ENCODE measurements at regions not wholly inside any gene's neighbourhood (a gene's known extent, or its start where the extent isn't known, plus 50 kb on each side); places are given as distances from the start of the nearest gene placed in this dataset.

DNA sequence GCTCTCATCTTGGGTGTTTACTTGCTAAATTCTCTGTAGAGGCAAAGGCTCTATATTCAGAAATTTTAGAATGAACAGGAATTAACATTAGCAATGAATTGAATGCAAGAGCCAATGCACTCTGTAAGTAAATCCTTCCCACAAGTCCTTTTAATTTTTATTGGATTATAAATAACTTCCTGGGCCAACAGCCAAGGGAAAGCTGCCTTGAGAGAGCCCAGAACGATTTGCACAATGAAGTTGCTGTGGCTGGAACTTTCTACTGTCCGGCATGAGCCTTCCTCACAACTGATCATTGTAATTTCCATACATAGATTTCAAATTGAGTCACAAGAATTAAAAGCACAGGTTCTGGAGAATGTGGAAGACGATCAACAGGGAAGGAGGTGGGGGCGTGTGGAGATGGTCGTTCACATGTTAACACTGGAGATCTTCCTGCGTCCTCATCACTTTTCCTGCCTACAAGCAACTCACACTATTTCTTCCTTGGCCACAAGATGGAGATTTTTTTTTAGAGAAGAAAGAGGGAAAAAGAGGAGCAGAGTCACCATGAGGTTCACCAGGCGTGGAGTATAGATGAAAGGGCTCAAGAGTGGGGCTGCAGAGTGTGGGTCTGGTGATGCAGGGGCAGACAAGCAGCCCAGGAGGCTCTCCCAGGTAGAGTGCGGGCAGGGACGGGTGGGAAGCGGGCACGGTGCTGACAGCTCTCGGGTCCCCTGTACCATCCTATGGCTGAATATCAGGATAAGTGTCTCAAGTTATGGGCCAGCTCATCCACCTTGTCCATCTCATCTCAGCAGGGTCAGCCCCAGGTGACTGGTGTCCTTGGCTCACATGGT, 110.7 kb downstream of the SOX1 start:
- POLR2A ChIA-PET (ENCODE audit: partially characterized antibody): no interaction called here
- CTCF ChIA-PET (ENCODE audit: partially characterized antibody): no interaction called here
- DNase-seq: no peak

DNA sequence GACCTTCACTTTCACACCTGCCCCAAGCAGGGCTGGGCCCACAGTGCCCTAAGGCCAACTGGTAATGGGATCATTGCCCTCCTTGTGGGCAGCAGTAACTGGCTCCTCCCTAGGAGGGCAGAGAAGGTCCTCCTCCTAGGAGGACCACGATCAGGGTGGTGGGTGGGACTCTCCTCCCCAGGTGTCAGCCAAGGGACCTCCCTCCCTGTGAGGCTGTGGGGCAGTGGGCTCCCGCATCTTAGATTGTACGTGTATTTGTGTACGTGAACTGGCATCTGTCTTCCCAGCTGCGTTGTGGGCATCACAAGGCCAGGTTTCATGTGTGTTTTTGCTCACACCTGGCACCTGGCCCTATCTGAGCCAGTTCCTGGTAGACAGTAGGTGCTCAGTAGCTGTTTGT, 111.8 kb downstream of the SOX1 start:
- no peak overlapping the region for H3K4me3 ChIP-seq (ENCODE audit: low read length in 2 of 2)
- H3K27ac Mint-ChIP-seq: no peak overlapping the region
- H3K4me3 Mint-ChIP-seq: no peak overlapping the region
- H3K9me3 ChIP-seq (ENCODE audit: control insufficient read depth in 1 of 2, low read length in 2 of 2): no peaks in the 10 kb centered on the region
- peaks cover 1 to 4% of the 10 kb centered on the region in 2 donors for H3K27me3 Mint-ChIP-seq
- H3K36me3 Mint-ChIP-seq: no peaks in the 10 kb centered on the region
- H3K27me3 ChIP-seq (ENCODE audit: insufficient read depth, low read length): no peaks in the 10 kb centered on the region
- peaks cover 0 to 2% (median 0%) of the 10 kb centered on the region in 4 donors for H3K4me1 Mint-ChIP-seq
- no peak overlapping the region for H3K27ac ChIP-seq (ENCODE audit: low read depth, low read length)
- ChIA-PET POLR2A (ENCODE audit: partially characterized antibody) (no interaction called here), CTCF (ENCODE audit: partially characterized antibody) (no interaction called here)
- no peak for DNase-seq
- H3K36me3 ChIP-seq (ENCODE audit: insufficient read depth, low read length): no peaks in the 10 kb centered on the region
- H3K9me3 Mint-ChIP-seq: peaks cover 0 to 11% (median 5%) of the 10 kb centered on the region in 8 donors
- intact Hi-C loops (cut with micrococcal nuclease): no loop called here
- H3K4me1 ChIP-seq (ENCODE audit: insufficient read depth, low read length): no peaks in the 10 kb centered on the region

More for the DNA sequence above, 110.7 kb downstream of the SOX1 start:
- intact Hi-C loops (cut with micrococcal nuclease): no loop called here
- Histone ChIP-seq H3K9me3 (ENCODE audit: control insufficient read depth in 1 of 2, low read length in 2 of 2) (no peaks in the 10 kb centered on the region), H3K27ac (ENCODE audit: low read depth, low read length) (no peak overlapping the region), H3K4me1 (ENCODE audit: insufficient read depth, low read length) (no peaks in the 10 kb centered on the region), H3K4me3 (ENCODE audit: low read length in 2 of 2) (no peak overlapping the region), H3K36me3 (ENCODE audit: insufficient read depth, low read length) (no peaks in the 10 kb centered on the region), H3K27me3 (ENCODE audit: insufficient read depth, low read length) (no peaks in the 10 kb centered on the region)
- H3K27me3 Mint-ChIP-seq: peaks cover 1 to 2% of the 10 kb centered on the region in 2 donors
- peaks cover 0 to 2% (median 0%) of the 10 kb centered on the region in 4 donors for H3K4me1 Mint-ChIP-seq
- no peaks in the 10 kb centered on the region for H3K36me3 Mint-ChIP-seq
- H3K4me3 Mint-ChIP-seq: no peak overlapping the region
- no peak overlapping the region for H3K27ac Mint-ChIP-seq
- peaks cover 0 to 15% (median 7%) of the 10 kb centered on the region in 8 donors for H3K9me3 Mint-ChIP-seq

DNA sequence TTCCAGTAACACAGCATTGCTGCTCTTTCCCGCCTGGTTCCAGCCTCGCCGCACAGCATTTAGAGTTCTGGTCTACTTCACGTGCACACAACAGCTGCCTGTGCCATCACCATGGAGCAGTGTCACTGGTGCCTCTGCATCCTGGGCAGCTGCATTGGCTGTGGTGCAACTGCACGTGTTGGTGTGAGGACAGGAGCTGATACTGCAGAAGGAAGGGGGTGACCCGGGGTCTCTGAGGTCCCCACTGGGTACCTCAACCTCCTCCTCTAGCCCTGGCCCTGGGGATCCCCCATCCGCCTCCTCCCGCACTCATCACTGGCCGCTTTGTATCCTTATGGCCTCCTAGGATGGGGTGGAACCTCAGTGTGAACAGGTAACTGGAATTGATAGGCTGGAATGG, 112.5 kb downstream of the SOX1 start:
- Histone ChIP-seq H3K27me3 (ENCODE audit: insufficient read depth, low read length) (no peaks in the 10 kb centered on the region), H3K27ac (ENCODE audit: low read depth, low read length) (no peak overlapping the region), H3K36me3 (ENCODE audit: insufficient read depth, low read length) (no peaks in the 10 kb centered on the region), H3K9me3 (ENCODE audit: control insufficient read depth in 1 of 2, low read length in 2 of 2) (no peaks in the 10 kb centered on the region), H3K4me1 (ENCODE audit: insufficient read depth, low read length) (no peaks in the 10 kb centered on the region), H3K4me3 (ENCODE audit: low read length in 2 of 2) (no peak overlapping the region)
- DNase-seq: no peak
- Mint-ChIP-seq H3K9me3 (peaks cover 0 to 4% (median under 1%) of the 10 kb centered on the region in 8 donors), H3K4me3 (no peak overlapping the region), H3K27me3 (peaks cover 1 to 4% of the 10 kb centered on the region in 2 donors), H3K27ac (peak overlapping the region in 1 of 7 donors; percentile 60), H3K36me3 (no peaks in the 10 kb centered on the region), H3K4me1 (peaks cover 0 to 2% (median 0%) of the 10 kb centered on the region in 4 donors)
- CTCF ChIA-PET (ENCODE audit: partially characterized antibody): no interaction called here
- intact Hi-C loops (cut with micrococcal nuclease): no loop called here
- POLR2A ChIA-PET (ENCODE audit: partially characterized antibody): no interaction called here

DNA sequence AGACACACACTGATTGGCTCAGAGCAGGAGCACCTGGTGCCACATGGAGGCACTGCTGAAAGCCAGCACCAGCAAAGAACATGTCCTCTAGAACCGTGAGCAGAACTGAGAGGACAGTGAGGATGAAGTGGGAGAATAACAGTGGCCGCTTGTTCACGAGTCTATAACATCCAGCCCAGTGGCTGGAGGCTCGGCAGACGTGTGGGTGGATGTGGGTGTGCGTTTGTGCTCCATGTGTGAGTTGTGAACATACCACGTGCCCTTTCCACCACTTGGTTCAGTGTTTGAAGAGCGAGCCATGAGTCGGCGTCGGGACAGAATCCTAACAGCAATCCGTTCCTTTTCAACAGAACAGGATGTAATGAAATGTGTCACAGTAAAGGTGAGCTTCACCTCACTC, 113.0 kb downstream of the SOX1 start:
- H3K4me1 ChIP-seq (ENCODE audit: insufficient read depth, low read length): no peaks in the 10 kb centered on the region
- no peak overlapping the region for H3K27ac Mint-ChIP-seq
- H3K4me3 Mint-ChIP-seq: no peak overlapping the region
- ChIA-PET CTCF (ENCODE audit: partially characterized antibody) (no interaction called here), POLR2A (ENCODE audit: partially characterized antibody) (no interaction called here)
- no peaks in the 10 kb centered on the region for H3K9me3 ChIP-seq (ENCODE audit: control insufficient read depth in 1 of 2, low read length in 2 of 2)
- DNase-seq: no peak
- H3K36me3 ChIP-seq (ENCODE audit: insufficient read depth, low read length): no peaks in the 10 kb centered on the region
- H3K9me3 Mint-ChIP-seq: peaks cover 0 to 2% (median 0%) of the 10 kb centered on the region in 8 donors
- no peaks in the 10 kb centered on the region for H3K36me3 Mint-ChIP-seq
- no peak overlapping the region for H3K27ac ChIP-seq (ENCODE audit: low read depth, low read length)
- intact Hi-C loops (cut with micrococcal nuclease): no loop called here
- H3K27me3 ChIP-seq (ENCODE audit: insufficient read depth, low read length): no peaks in the 10 kb centered on the region
- H3K4me3 ChIP-seq (ENCODE audit: low read length in 2 of 2): no peak overlapping the region
- H3K27me3 Mint-ChIP-seq: peaks cover 2 to 4% of the 10 kb centered on the region in 2 donors
- peaks cover 0 to 1% (median 0%) of the 10 kb centered on the region in 4 donors for H3K4me1 Mint-ChIP-seq

DNA sequence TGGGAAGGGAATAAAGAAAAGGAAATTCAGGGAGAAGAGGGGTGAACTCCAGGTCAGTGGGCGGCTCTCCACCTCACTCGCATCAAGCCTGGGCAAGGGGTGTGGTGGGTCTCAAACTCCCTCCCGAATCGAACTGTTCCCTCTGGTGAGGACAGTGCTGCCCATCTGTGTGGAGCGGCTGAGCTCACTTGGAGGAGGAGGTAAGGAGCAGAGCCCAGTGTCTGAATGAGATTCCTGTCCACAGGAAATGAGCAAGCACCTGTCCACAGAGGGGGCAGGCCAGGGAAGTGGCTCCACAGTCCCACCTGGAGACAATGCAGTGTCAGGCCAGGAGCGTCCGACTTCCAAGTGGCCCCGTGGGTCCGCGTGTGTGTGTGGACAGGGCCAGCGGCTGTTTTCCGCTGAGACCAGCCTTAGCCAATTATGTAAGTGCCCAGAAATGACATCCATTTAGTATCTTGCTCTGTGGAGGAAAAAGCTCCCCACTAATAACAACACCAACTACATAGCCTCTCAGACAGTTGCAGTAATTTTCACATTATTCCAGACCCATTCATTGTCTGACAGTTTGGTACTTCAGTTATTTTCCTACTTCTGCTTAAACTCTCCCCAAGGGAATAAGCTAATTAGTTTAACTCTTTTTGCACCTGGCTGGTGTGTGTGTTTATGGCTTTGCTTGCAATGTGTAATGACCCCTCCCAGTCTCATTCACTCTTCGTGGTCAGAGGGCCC, 114.6 kb downstream of the SOX1 start:
- CTCF ChIA-PET (ENCODE audit: partially characterized antibody): no interaction called here
- Mint-ChIP-seq H3K9me3 (no peaks in the 10 kb centered on the region), H3K27me3 (peaks cover 2 to 4% of the 10 kb centered on the region in 2 donors), H3K4me1 (no peaks in the 10 kb centered on the region), H3K4me3 (no peak overlapping the region), H3K36me3 (no peaks in the 10 kb centered on the region), H3K27ac (no peak overlapping the region)
- H3K4me1 ChIP-seq (ENCODE audit: insufficient read depth, low read length): no peaks in the 10 kb centered on the region
- no peak for DNase-seq
- no peak overlapping the region for H3K4me3 ChIP-seq (ENCODE audit: low read length in 2 of 2)
- H3K27ac ChIP-seq (ENCODE audit: low read depth, low read length): no peak overlapping the region
- POLR2A ChIA-PET (ENCODE audit: partially characterized antibody): no interaction called here
- no peaks in the 10 kb centered on the region for H3K27me3 ChIP-seq (ENCODE audit: insufficient read depth, low read length)
- no peaks in the 10 kb centered on the region for H3K9me3 ChIP-seq (ENCODE audit: control insufficient read depth in 1 of 2, low read length in 2 of 2)
- no peaks in the 10 kb centered on the region for H3K36me3 ChIP-seq (ENCODE audit: insufficient read depth, low read length)
- intact Hi-C loops (cut with micrococcal nuclease): no loop called here

DNA sequence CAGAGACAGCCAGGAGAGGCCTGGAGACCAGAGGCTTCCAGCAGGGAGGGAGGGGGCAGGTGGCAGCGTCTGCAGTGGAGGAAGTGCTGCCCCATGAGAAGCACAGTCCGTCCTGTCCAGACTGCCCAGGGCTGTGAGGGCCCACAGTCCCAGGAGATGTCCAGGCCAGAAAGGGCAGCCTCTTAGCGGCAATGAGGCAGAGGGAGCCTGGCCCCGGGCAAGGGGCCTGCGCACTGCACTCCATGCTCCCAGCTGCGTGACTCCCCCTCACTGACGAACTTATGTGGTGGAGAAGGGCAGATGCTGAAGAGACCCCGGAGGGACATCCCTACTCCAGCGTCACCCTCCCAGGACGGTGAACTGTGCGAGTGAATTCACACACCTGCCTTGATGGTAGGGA, 115.3 kb downstream of the SOX1 start:
- H3K9me3 ChIP-seq (ENCODE audit: control insufficient read depth in 1 of 2, low read length in 2 of 2): no peaks in the 10 kb centered on the region
- Mint-ChIP-seq H3K27ac (no peak overlapping the region), H3K9me3 (peaks cover 0 to 1% (median 0%) of the 10 kb centered on the region in 8 donors), H3K4me3 (no peak overlapping the region), H3K27me3 (peaks cover 2 to 4% of the 10 kb centered on the region in 2 donors), H3K4me1 (no peaks in the 10 kb centered on the region), H3K36me3 (no peaks in the 10 kb centered on the region)
- no peaks in the 10 kb centered on the region for H3K4me1 ChIP-seq (ENCODE audit: insufficient read depth, low read length)
- H3K27ac ChIP-seq (ENCODE audit: low read depth, low read length): no peak overlapping the region
- no peaks in the 10 kb centered on the region for H3K27me3 ChIP-seq (ENCODE audit: insufficient read depth, low read length)
- no peaks in the 10 kb centered on the region for H3K36me3 ChIP-seq (ENCODE audit: insufficient read depth, low read length)
- POLR2A ChIA-PET (ENCODE audit: partially characterized antibody): no interaction called here
- H3K4me3 ChIP-seq (ENCODE audit: low read length in 2 of 2): no peak overlapping the region
- CTCF ChIA-PET (ENCODE audit: partially characterized antibody): no interaction called here
- intact Hi-C loops (cut with micrococcal nuclease): no loop called here
- no peak for DNase-seq

DNA sequence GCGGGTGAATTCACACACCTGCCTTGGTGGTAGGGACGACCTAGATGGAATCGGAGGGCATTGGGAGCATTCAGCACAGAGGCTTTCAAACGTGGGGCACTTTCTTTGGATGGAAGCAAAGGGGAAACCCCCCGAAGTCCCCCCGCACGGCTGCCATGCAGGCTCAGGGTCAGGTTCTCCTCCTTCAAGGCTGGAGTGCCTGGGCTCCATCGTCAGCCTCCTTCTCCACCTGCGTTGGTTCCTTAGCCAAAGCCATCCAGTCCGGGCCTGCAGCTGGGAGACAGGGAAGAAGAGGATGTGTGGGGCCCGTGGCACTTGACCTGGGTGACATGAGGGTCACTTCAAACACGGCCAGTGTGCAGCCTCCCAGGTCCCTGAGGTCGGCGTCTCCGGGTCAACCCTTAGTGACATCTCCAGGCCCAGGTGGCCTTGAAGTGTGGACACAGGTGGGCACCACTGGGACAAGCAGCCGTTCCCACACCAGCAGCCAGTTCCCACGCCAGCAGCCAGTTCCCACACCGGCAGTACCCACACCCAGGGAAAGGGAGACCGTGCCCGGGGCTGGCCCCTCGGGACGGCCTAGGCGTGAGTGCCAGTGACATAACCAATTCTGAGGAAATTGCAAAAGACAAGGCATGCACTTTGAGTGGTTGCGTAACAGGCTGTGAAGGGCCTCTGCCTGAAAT, 116.0 kb downstream of the SOX1 start:
- peaks cover 0 to 2% (median 0%) of the 10 kb centered on the region in 8 donors for H3K9me3 Mint-ChIP-seq
- no peaks in the 10 kb centered on the region for H3K36me3 ChIP-seq (ENCODE audit: insufficient read depth, low read length)
- H3K27ac Mint-ChIP-seq: no peak overlapping the region
- no peaks in the 10 kb centered on the region for H3K27me3 ChIP-seq (ENCODE audit: insufficient read depth, low read length)
- no peaks in the 10 kb centered on the region for H3K36me3 Mint-ChIP-seq
- no peak for DNase-seq
- H3K27ac ChIP-seq (ENCODE audit: low read depth, low read length): no peak overlapping the region
- POLR2A ChIA-PET (ENCODE audit: partially characterized antibody): no interaction called here
- no peaks in the 10 kb centered on the region for H3K9me3 ChIP-seq (ENCODE audit: control insufficient read depth in 1 of 2, low read length in 2 of 2)
- H3K4me1 ChIP-seq (ENCODE audit: insufficient read depth, low read length): no peaks in the 10 kb centered on the region
- H3K27me3 Mint-ChIP-seq: peaks cover 2 to 4% of the 10 kb centered on the region in 2 donors
- intact Hi-C loops (cut with micrococcal nuclease): no loop called here
- H3K4me3 Mint-ChIP-seq: no peak overlapping the region
- H3K4me3 ChIP-seq (ENCODE audit: low read length in 2 of 2): no peak overlapping the region
- CTCF ChIA-PET (ENCODE audit: partially characterized antibody): no interaction called here
- no peaks in the 10 kb centered on the region for H3K4me1 Mint-ChIP-seq
